ENCODE measurements at regions not wholly inside any gene's neighbourhood (a gene's known extent, or its start where the extent isn't known, plus 50 kb on each side); places are given as distances from the start of the nearest gene placed in this dataset.

DNA sequence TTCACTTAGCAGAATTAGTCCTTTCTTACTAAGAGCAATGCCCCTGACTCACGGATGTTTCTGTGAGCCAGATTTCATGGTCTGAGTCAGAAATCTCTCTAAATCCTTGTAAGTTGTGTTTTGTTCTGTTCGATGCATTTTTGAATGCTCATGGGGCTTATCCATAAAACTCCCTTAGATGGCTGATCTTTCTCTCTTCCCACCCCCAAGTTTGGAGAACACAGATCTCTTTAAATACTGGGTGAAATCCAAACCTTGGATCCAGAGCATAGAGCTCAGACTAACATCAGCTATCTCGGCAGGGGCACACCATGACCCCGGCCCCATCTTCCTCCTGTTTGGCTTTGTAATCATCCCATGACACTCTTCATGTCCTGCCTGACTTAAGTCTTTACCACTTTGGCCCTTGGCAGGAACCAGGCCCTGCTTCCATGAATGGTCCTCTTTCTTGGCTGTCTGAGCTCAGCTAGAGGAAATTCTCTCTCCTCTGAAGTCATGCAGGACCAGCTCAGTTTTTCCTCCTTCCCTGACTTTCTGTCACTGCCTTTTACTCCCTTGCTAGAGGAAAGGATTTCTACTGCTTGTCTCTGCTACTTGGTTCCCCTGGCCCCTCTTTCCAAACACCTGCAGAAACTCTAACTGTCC is 120.4 kb upstream of the RAB11FIP2 start:
- peaks cover 9% of the 10 kb centered on the region for H3K9me3 Mint-ChIP-seq (ENCODE audit: low read depth, unreplicated experiment)
- H3K27ac Mint-ChIP-seq (ENCODE audit: unreplicated experiment), result no peak overlapping the region
- intact Hi-C loops (cut with micrococcal nuclease; ENCODE audit: unreplicated experiment), result no loop called here
- CTCF ChIA-PET, result no interaction called here
- no peak overlapping the region for H3K4me3 Mint-ChIP-seq (ENCODE audit: low read depth, unreplicated experiment)
- no peaks in the 10 kb centered on the region for H3K36me3 Mint-ChIP-seq (ENCODE audit: insufficient read depth, unreplicated experiment)
- no peaks in the 10 kb centered on the region for H3K4me1 Mint-ChIP-seq (ENCODE audit: low read depth, unreplicated experiment)
- BruUV-seq (replicated peaks), result no TSS peak
- no peak for DNase-seq
- no peak for TF ChIP-seq CTCF (IDR thresholded peaks at IDR 0.05; ENCODE audit: unreplicated experiment)
- no peaks in the 10 kb centered on the region for H3K27me3 Mint-ChIP-seq (ENCODE audit: unreplicated experiment)

DNA sequence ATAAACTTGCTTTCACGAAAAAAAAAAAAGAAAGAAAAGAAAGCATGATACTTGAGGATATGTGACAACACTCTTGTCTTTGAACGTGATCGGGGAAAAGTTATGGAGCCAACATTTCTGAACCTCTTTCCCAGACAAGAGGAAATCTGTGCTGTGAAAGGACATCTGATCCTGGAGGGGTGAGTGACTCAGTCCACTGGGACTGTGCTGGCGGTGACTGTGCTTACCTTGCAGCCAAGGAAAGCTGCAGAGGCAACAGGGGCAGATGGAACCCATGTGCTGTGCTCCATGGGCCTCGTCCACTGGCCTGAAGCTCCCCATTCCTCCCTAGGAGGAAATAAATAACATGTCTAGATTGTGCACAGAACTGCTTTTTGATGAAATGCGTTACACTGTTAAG is 116.5 kb upstream of the RAB11FIP2 start:
- H3K36me3 Mint-ChIP-seq (ENCODE audit: insufficient read depth, unreplicated experiment), result no peaks in the 10 kb centered on the region
- no peak for TF ChIP-seq CTCF (IDR thresholded peaks at IDR 0.05; ENCODE audit: unreplicated experiment)
- no peak for DNase-seq
- H3K9me3 Mint-ChIP-seq (ENCODE audit: low read depth, unreplicated experiment), result peaks cover 4% of the 10 kb centered on the region
- H3K4me1 Mint-ChIP-seq (ENCODE audit: low read depth, unreplicated experiment), result no peaks in the 10 kb centered on the region
- H3K27ac Mint-ChIP-seq (ENCODE audit: unreplicated experiment), result no peak overlapping the region
- intact Hi-C loops (cut with micrococcal nuclease; ENCODE audit: unreplicated experiment), result no loop called here
- CTCF ChIA-PET, result no interaction called here
- H3K4me3 Mint-ChIP-seq (ENCODE audit: low read depth, unreplicated experiment), result no peak overlapping the region
- H3K27me3 Mint-ChIP-seq (ENCODE audit: unreplicated experiment), result no peaks in the 10 kb centered on the region
- no TSS peak for BruUV-seq (replicated peaks)

DNA sequence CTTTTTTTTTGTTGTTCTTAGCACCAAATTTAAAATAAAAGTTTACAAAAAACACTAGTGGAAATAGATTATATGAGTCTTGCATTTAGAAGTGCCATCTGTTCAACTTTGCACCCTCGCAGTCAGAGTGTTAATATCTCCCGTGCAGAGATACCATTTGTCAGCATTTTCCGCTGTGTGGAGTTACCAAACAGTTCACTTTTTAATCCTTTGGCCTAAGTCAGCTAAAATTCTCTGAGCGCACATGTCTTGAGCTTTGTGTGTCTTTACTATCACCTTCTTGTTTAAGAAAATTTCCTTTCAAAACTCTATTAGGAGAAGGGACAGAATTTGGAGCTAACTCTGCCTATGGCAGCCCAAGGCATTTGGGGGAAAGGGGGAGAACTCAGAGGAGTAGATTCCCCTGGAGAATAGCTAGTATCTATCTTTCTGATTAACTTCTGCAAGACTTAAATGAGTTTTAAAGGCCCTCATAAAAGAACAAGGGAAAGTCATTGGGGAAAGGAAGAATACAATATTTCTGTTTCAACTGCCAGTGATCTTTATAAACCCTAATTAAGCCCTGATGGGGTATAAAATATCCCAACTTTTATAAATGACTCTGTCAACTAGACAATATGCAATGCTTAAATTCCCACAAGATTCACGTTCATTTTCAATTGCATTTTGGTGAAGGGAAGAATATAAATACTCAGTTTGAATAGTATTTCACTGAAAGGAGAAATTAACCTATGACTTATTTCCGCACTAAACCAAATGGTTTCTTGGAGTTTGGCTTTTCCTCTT is 114.9 kb upstream of the RAB11FIP2 start:
- CTCF ChIA-PET, result no interaction called here
- no TSS peak for BruUV-seq (replicated peaks)
- Mint-ChIP-seq H3K4me1 (ENCODE audit: low read depth, unreplicated experiment) (no peaks in the 10 kb centered on the region), H3K9me3 (ENCODE audit: low read depth, unreplicated experiment) (no peaks in the 10 kb centered on the region), H3K36me3 (ENCODE audit: insufficient read depth, unreplicated experiment) (no peaks in the 10 kb centered on the region), H3K27ac (ENCODE audit: unreplicated experiment) (no peak overlapping the region), H3K4me3 (ENCODE audit: low read depth, unreplicated experiment) (no peak overlapping the region), H3K27me3 (ENCODE audit: unreplicated experiment) (no peaks in the 10 kb centered on the region)
- intact Hi-C loops (cut with micrococcal nuclease; ENCODE audit: unreplicated experiment), result no loop called here
- no peak for TF ChIP-seq CTCF (IDR thresholded peaks at IDR 0.05; ENCODE audit: unreplicated experiment)
- DNase-seq, result no peak

DNA sequence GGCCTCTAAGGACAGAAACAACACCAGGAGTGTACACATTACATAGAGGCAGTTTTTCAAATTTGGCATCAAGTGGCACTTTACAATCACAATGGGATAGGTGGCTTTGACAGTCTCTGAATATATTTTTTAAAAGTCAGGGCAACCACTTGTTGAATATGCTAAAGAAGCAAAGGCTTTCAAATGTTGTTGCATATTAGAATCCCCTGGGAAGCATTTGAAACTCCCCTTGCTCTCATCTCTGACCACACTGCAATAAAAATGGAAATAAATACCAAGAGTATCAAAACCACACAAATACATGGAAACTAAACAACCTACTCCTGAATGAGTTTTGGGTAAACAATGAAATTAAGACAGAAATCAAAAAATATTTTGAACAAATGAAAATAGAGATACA is 106.5 kb upstream of the RAB11FIP2 start:
- BruUV-seq (replicated peaks), result no TSS peak
- Mint-ChIP-seq H3K4me1 (ENCODE audit: low read depth, unreplicated experiment) (no peaks in the 10 kb centered on the region), H3K4me3 (ENCODE audit: low read depth, unreplicated experiment) (no peak overlapping the region), H3K36me3 (ENCODE audit: insufficient read depth, unreplicated experiment) (no peaks in the 10 kb centered on the region), H3K27me3 (ENCODE audit: unreplicated experiment) (no peaks in the 10 kb centered on the region), H3K27ac (ENCODE audit: unreplicated experiment) (no peak overlapping the region), H3K9me3 (ENCODE audit: low read depth, unreplicated experiment) (no peaks in the 10 kb centered on the region)
- no peak for DNase-seq
- CTCF ChIA-PET, result no interaction called here
- intact Hi-C loops (cut with micrococcal nuclease; ENCODE audit: unreplicated experiment), result no loop called here
- no peak for TF ChIP-seq CTCF (IDR thresholded peaks at IDR 0.05; ENCODE audit: unreplicated experiment)

All from Calu3 (cell line).